H1 (cell line): ENCODE measurements at regions not wholly inside any gene's neighbourhood (a gene's known extent, or its start where the extent isn't known, plus 50 kb on each side); places are given as distances from the start of the nearest gene placed in this dataset.

Experiments
- CTCF ChIA-PET: fragments of 300-600 bp; sonication (Branson Sonifier 250); formaldehyde crosslinking; loops from one replicate; lab custom pipeline; 2021; ENCODE audit not compliant: partially characterized antibody; lab: Charles Lee
- POLR2A ChIA-PET: fragments of 300-600 bp; sonication (Branson Sonifier 250); formaldehyde crosslinking; loops from one replicate; lab custom pipeline; 2021; ENCODE audit warnings: inconsistent platforms; ENCODE audit not compliant: partially characterized antibody; lab: Charles Lee
- DNase-seq, 2 experiments: peaks; one replicate each; pipeline versions ENCODE4 v3.0.0 to v3.0.0-alpha.2; 2010 to 2022; ENCODE audit warnings: low spot score in 2 of 2, low read depth in 1 of 2, mixed read lengths in 1 of 2
- FAIRE-seq: peaks from 2 replicates; lab custom pipeline; 2011; peaks lifted over from hg19 to GRCh38; lab: Jason Lieb, UNC
- H2AFZ ChIP-seq: 2 replicates; pipeline ENCODE4 v1.8.1; 2012; ENCODE audit warnings: low read length, inconsistent platforms
- H2AK5ac ChIP-seq: 2 replicates; pipeline ENCODE4 v1.6.1; 2013; ENCODE audit warnings: low read depth, low read length
- H2BK120ac ChIP-seq: replicated peaks from 2 replicates; pipeline ENCODE3; 2013; ENCODE audit warnings: low read depth, low read length, inconsistent platforms
- H2BK12ac ChIP-seq: 2 replicates; pipeline ENCODE4 v1.6.1; 2013; ENCODE audit warnings: low read depth, low read length
- H2BK15ac ChIP-seq: 2 replicates; pipeline ENCODE4 v1.6.1; 2013; ENCODE audit warnings: low read length
- H2BK20ac ChIP-seq: 2 replicates; pipeline ENCODE4 v1.6.1; 2013; ENCODE audit warnings: low read length
- H2BK5ac ChIP-seq: 2 replicates; pipeline ENCODE4 v1.6.1; 2013; ENCODE audit warnings: low read depth, low read length
- H3K14ac ChIP-seq: 2 replicates; pipeline ENCODE4 v1.6.1; 2013; ENCODE audit warnings: inconsistent platforms; ENCODE audit not compliant: insufficient read length
- H3K18ac ChIP-seq: 2 replicates; pipeline ENCODE4 v1.6.1; 2013; ENCODE audit warnings: low read length; ENCODE audit errors: extremely low read depth
- H3K23ac ChIP-seq: 2 replicates; pipeline ENCODE4 v1.6.1; 2013; ENCODE audit warnings: inconsistent platforms; ENCODE audit not compliant: insufficient read length
- H3K23me2 ChIP-seq: 2 replicates; pipeline ENCODE4 v1.6.1; 2013; ENCODE audit warnings: low read depth, low read length
- H3K27ac ChIP-seq: 2 replicates; pipeline ENCODE4 v1.6.1; 2011; ENCODE audit warnings: low read depth, low read length, inconsistent platforms
- H3K27me3 ChIP-seq, 4 experiments: replicated peaks in 1 of 4; 1 replicate in 1 of 4; 2 replicates in 3 of 4; pipeline versions ENCODE4 v1.6.1 to v1.8.1; 2011 to 2013; ENCODE audit warnings: low read length in 3 of 4, mild to moderate bottlenecking in 3 of 4, inconsistent platforms in 2 of 4, mixed read lengths in 2 of 4, moderate library complexity in 1 of 4; ENCODE audit not compliant: control insufficient read depth in 3 of 4, insufficient read depth in 3 of 4; ENCODE audit errors: extremely low read depth in 1 of 4
- H3K36me3 ChIP-seq, 4 experiments: 2 replicates each; pipeline versions ENCODE4 v1.6.1 to v1.8.1; 2011 to 2013; ENCODE audit warnings: mild to moderate bottlenecking in 4 of 4, low read length in 3 of 4, moderate library complexity in 2 of 4, control low read depth in 1 of 4, inconsistent platforms in 1 of 4; ENCODE audit not compliant: insufficient read depth in 4 of 4, control insufficient read depth in 2 of 4
- H3K4ac ChIP-seq: replicated peaks from 2 replicates; pipeline ENCODE3; 2013; ENCODE audit warnings: low read length, low read depth, mixed read lengths, inconsistent platforms; ENCODE audit not compliant: insufficient read length
- H3K4me1 ChIP-seq, 4 experiments: replicated peaks in 1 of 4; 1 replicate in 1 of 4; 2 replicates in 3 of 4; pipeline versions ENCODE4 v1.6.1 to v1.8.1; 2011 to 2013; ENCODE audit warnings: low read length in 3 of 4, inconsistent platforms in 2 of 4, mixed read lengths in 1 of 4; ENCODE audit not compliant: insufficient read depth in 4 of 4, control insufficient read depth in 3 of 4
- H3K4me2 ChIP-seq, 2 experiments: 2 replicates each; pipeline versions ENCODE4 v1.6.1 to v1.8.1; 2011 to 2013; ENCODE audit warnings: low read depth in 2 of 2, low read length in 2 of 2, control low read depth in 1 of 2, inconsistent platforms in 1 of 2, mild to moderate bottlenecking in 1 of 2; ENCODE audit not compliant: insufficient read depth in 1 of 2
- H3K4me3 ChIP-seq, 4 experiments: fragments of 200-600, 300-600 bp in 1 of 4; sonication (generic), shearing (Covaris generic), sonication (Bioruptor Twin) in 1 of 4; 2 replicates each; pipeline versions ENCODE4 v1.5.1 to v1.8.1; 2011 to 2016; ENCODE audit warnings: low read length in 4 of 4, low read depth in 3 of 4, control low read depth in 2 of 4, inconsistent platforms in 2 of 4, mild to moderate bottlenecking in 2 of 4, mixed read lengths in 1 of 4, moderate library complexity in 1 of 4; ENCODE audit not compliant: insufficient read depth in 2 of 4; ENCODE audit errors: extremely low read depth in 1 of 4
- H3K56ac ChIP-seq: replicated peaks from 2 replicates; pipeline ENCODE3; 2013; ENCODE audit warnings: low read depth, mild to moderate bottlenecking, mixed read lengths, low read length, inconsistent platforms; ENCODE audit not compliant: insufficient read length
- H3K79me1 ChIP-seq: 2 replicates; pipeline ENCODE4 v1.6.1; 2013; ENCODE audit warnings: low read depth, low read length, control low read depth
- H3K79me2 ChIP-seq, 2 experiments: 2 replicates each; pipeline versions ENCODE4 v1.6.1 to v1.8.1; 2012 to 2013; ENCODE audit warnings: low read length in 2 of 2, mild to moderate bottlenecking in 2 of 2, inconsistent platforms in 1 of 2; ENCODE audit not compliant: insufficient read depth in 2 of 2, control insufficient read depth in 1 of 2
- H3K9ac ChIP-seq, 4 experiments: replicated peaks in 1 of 4; 1 replicate in 1 of 4; 2 replicates in 3 of 4; pipeline versions ENCODE4 v1.6.1 to v1.8.1; 2011 to 2013; ENCODE audit warnings: low read depth in 3 of 4, low read length in 3 of 4, control low read depth in 2 of 4, mild to moderate bottlenecking in 2 of 4, moderate library complexity in 2 of 4, inconsistent platforms in 1 of 4; ENCODE audit errors: extremely low read depth in 1 of 4
- H3K9me3 ChIP-seq, 2 experiments: 2 replicates each; pipeline versions ENCODE4 v1.6.1 to v1.8.1; 2012 to 2013; ENCODE audit warnings: mild to moderate bottlenecking in 2 of 2, moderate library complexity in 2 of 2, control low read depth in 1 of 2, inconsistent platforms in 1 of 2, low read depth in 1 of 2, low read length in 1 of 2, mixed read lengths in 1 of 2; ENCODE audit not compliant: insufficient read depth in 2 of 2
- H4K20me1 ChIP-seq, 2 experiments: replicated peaks in 1 of 2; 2 replicates each; pipeline versions ENCODE3 to v1.8.1; 2011 to 2013; ENCODE audit warnings: inconsistent platforms in 2 of 2, low read length in 2 of 2, mild to moderate bottlenecking in 1 of 2; ENCODE audit not compliant: insufficient read depth in 2 of 2, control insufficient read depth in 1 of 2
- H4K5ac ChIP-seq: 2 replicates; pipeline ENCODE4 v1.6.1; 2013; ENCODE audit warnings: low read length, low read depth, mixed read lengths, inconsistent platforms; ENCODE audit not compliant: insufficient read length
- H4K8ac ChIP-seq: 2 replicates; pipeline ENCODE4 v1.8.0; 2013; ENCODE audit warnings: mild to moderate bottlenecking, moderate library complexity, low read length, inconsistent platforms; ENCODE audit not compliant: insufficient read depth; ENCODE audit errors: extremely low read depth
- H4K91ac ChIP-seq: replicated peaks from 2 replicates; pipeline ENCODE3; 2013; ENCODE audit warnings: low read length, mixed read lengths, inconsistent platforms; ENCODE audit not compliant: insufficient read length
- CBX5 ChIP-seq: fragments of 300-800, 300-1000 bp; sonication (generic); IDR thresholded peaks from 2 replicates; pipeline ENCODE4 v1.7.1; 2016; ENCODE audit warnings: antibody characterized with exemption, low read length, low read depth
- CEBPB ChIP-seq: IDR thresholded peaks from 2 replicates; pipeline ENCODE4 v1.6.1; 2012; ENCODE audit warnings: low read depth, low read length
- EZH2 ChIP-seq: fragments of 200-600 bp; sonication (generic); IDR thresholded peaks from 2 replicates; pipeline ENCODE4 v1.7.1; 2012; ENCODE audit warnings: low read depth, mild to moderate bottlenecking, moderate library complexity, low read length, inconsistent platforms; ENCODE audit not compliant: severe bottlenecking
- GABPA ChIP-seq: IDR thresholded peaks from 2 replicates; pipeline ENCODE4 v1.6.1; 2011; ENCODE audit warnings: mild to moderate bottlenecking, low read length, moderate library complexity, borderline replicate concordance; ENCODE audit not compliant: insufficient read depth
- GTF2F1 ChIP-seq: IDR thresholded peaks from 2 replicates; pipeline ENCODE4 v1.6.1; 2012; ENCODE audit warnings: low read depth, low read length, improper control_type of control experiment, borderline replicate concordance
- KDM5A ChIP-seq: fragments of 200-600 bp; IDR thresholded peaks from 2 replicates; pipeline ENCODE4 v1.7.1; 2012; ENCODE audit warnings: mild to moderate bottlenecking, low read length, inconsistent platforms, mixed read lengths
- RBBP5 ChIP-seq: IDR thresholded peaks from 2 replicates; pipeline ENCODE4 v1.7.1; 2012; ENCODE audit warnings: low read depth, mild to moderate bottlenecking, inconsistent platforms, low read length, moderate library complexity, borderline replicate concordance
- SAP30 ChIP-seq: fragments of 300-600 bp; sonication (generic); IDR thresholded peaks from 2 replicates; pipeline ENCODE4 v1.7.1; 2012; ENCODE audit warnings: low read length, moderate library complexity, mild to moderate bottlenecking, inconsistent platforms; ENCODE audit not compliant: insufficient read depth, insufficient replicate concordance
- SIN3A ChIP-seq, 2 experiments: IDR thresholded peaks in 1 of 2; conservative IDR thresholded peaks in 1 of 2; 2 replicates each; pipeline ENCODE4 v1.6.1; 2011 to 2012; ENCODE audit warnings: low read length in 2 of 2, improper control_type of control experiment in 1 of 2, low read depth in 1 of 2, mild to moderate bottlenecking in 1 of 2
- TAF7 ChIP-seq: optimal IDR thresholded peaks from 2 replicates; pipeline ENCODE3; 2011; ENCODE audit warnings: low read depth, mild to moderate bottlenecking, inconsistent platforms, low read length, moderate library complexity, borderline replicate concordance
- YY1 ChIP-seq: IDR thresholded peaks from 2 replicates; pipeline ENCODE4 v1.6.1; 2011; ENCODE audit warnings: low read depth, mild to moderate bottlenecking, low read length
- ZNF274 ChIP-seq: IDR thresholded peaks from 2 replicates; pipeline ENCODE4 v1.7.0; 2012; ENCODE audit warnings: low read length, borderline replicate concordance; ENCODE audit errors: extremely low read depth
- WGBS, 2 experiments: shearing (Covaris generic) in 1 of 2; methylation state at CpG; one replicate each; pipeline versions ENCODE4 v1.1.6 to v1.1.7; 2013 to 2015; ENCODE audit warnings: low lambda C conversion rate in 2 of 2, mixed read lengths in 2 of 2, inconsistent platforms in 1 of 2, low coverage in 1 of 2, missing lambda C conversion rate in 1 of 2; ENCODE audit not compliant: insufficient replicate concordance in 2 of 2, insufficient coverage in 1 of 2, insufficient read length in 1 of 2; ENCODE audit errors: extremely low coverage in 1 of 2, missing lambda C conversion rate in 1 of 2; 5-methylcytosine and 5-hydroxymethylcytosine counted together
- TF ChIP-seq, protein P1 (sequence below): IDR thresholded peaks from 2 replicates; pipeline ENCODE4 v1.6.1; 2012; ENCODE audit warnings: low read length, inconsistent platforms

DNA sequence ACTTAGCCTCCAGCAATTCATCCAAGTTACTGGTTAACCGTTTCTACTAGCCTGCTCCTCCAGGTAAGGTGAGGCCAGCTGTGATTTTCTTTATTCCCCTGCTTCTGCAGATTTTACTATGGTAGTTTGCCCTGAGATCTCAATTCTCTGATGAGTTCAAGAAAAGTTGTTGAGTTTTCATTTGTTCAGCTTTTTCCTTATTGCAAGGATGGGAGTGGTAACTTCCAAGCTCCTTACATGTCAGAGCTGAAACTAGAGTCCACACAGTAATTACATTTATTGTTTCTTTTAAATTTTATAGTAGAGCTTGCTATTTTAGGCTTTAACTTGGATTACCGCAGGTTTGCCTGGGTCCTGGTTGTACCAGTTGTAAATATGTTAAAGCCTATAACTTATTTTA is 76.9 kb upstream of the ZRANB2 start:
- DNase-seq (no peak), FAIRE-seq (no peak)
- Histone ChIP-seq H2BK15ac (no peak overlapping the region), H3K56ac (no peak overlapping the region), H3K79me2 (no peaks in the 10 kb centered on the region), H3K27me3 (no peaks in the 10 kb centered on the region), H3K18ac (no peak overlapping the region), H2AK5ac (no peak overlapping the region), H4K20me1 (no peaks in the 10 kb centered on the region), H4K5ac (no peak overlapping the region), H3K4me2 (no peak overlapping the region), H3K4me1 (no peaks in the 10 kb centered on the region), H3K27ac (no peak overlapping the region), H3K79me1 (no peaks in the 10 kb centered on the region), H3K36me3 (no peaks in the 10 kb centered on the region), H4K91ac (no peak overlapping the region), H2AFZ (no peak overlapping the region), H4K8ac (no peak overlapping the region), H3K9me3 (no peaks in the 10 kb centered on the region), H3K9ac (no peak overlapping the region), H3K4ac (no peak overlapping the region), H2BK120ac (no peak overlapping the region), H3K14ac (no peak overlapping the region), H2BK12ac (no peak overlapping the region), H3K23me2 (no peaks in the 10 kb centered on the region), H2BK20ac (no peak overlapping the region), H2BK5ac (no peak overlapping the region), H3K23ac (no peak overlapping the region), H3K4me3 (no peak overlapping the region)
- ChIA-PET POLR2A (no interaction called here), CTCF (interaction anchor here (0.7 kb wide), 1 partner anchor 133 kb away, joined by 3 read pairs; no protein-coding TSS in a partner anchor)
- WGBS, 2 experiments: 87% methylated on average over 2 of the region's 2 CpGs; no CpG with 5 or more reads in 1 of the 2 experiments
- TF ChIP-seq CBX5: no peak
- no peak for TF ChIP-seq KDM5A
- no peak for TF ChIP-seq EZH2
- TF ChIP-seq TAF7: no peak
- no peak for TF ChIP-seq YY1
- TF ChIP-seq GABPA: no peak
- no peak for TF ChIP-seq GTF2F1
- no peak for TF ChIP-seq RBBP5
- no peak for TF ChIP-seq SAP30
- TF ChIP-seq SIN3A (conservative IDR thresholded peaks at IDR 0.05 in 1 of 2, IDR thresholded peaks at IDR 0.05 in 1 of 2; ENCODE audit: low read depth in 1 of 2, low read length in 2 of 2): no peak
- TF ChIP-seq ZNF274: no peak
- TF ChIP-seq, protein P1, sequence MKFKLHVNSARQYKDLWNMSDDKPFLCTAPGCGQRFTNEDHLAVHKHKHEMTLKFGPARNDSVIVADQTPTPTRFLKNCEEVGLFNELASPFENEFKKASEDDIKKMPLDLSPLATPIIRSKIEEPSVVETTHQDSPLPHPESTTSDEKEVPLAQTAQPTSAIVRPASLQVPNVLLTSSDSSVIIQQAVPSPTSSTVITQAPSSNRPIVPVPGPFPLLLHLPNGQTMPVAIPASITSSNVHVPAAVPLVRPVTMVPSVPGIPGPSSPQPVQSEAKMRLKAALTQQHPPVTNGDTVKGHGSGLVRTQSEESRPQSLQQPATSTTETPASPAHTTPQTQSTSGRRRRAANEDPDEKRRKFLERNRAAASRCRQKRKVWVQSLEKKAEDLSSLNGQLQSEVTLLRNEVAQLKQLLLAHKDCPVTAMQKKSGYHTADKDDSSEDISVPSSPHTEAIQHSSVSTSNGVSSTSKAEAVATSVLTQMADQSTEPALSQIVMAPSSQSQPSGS: no peak
- TF ChIP-seq CEBPB: no peak
